HEK293 (cell line): ENCODE measurements at regions not wholly inside any gene's neighbourhood (a gene's known extent, or its start where the extent isn't known, plus 50 kb on each side); places are given as distances from the start of the nearest gene placed in this dataset.
"Not testable (repeated sequence)": the region's sequence is repeated elsewhere in the genome, so short reads cannot be mapped to it uniquely, and the experiment has no call there.

Source experiments
- CTCF ChIP-seq: fragments of 450-650 bp; formaldehyde crosslinking; IDR thresholded peaks from 2 replicates; pipeline ENCODE4 v1.5.1; 2016; ENCODE audit warnings: missing biosample characterization, missing genetic modification characterization
- REST ChIP-seq: fragments of 450-650 bp; formaldehyde crosslinking; IDR thresholded peaks from 2 replicates; pipeline ENCODE4 v1.5.1; 2016; ENCODE audit warnings: missing biosample characterization, missing genetic modification characterization
- TCF7L2 ChIP-seq: IDR thresholded peaks from 2 replicates; pipeline ENCODE4 v1.6.1; 2011; ENCODE audit warnings: low read depth, mild to moderate bottlenecking, inconsistent platforms, low read length, moderate library complexity, borderline replicate concordance
- ZBTB26 ChIP-seq: fragments of 450-650 bp; formaldehyde crosslinking; optimal IDR thresholded peaks from 2 replicates; pipeline ENCODE3; 2016; ENCODE audit warnings: missing biosample characterization, mild to moderate bottlenecking, missing genetic modification characterization
- ZBTB8A ChIP-seq: fragments of 450-650 bp; formaldehyde crosslinking; IDR thresholded peaks from 2 replicates; pipeline ENCODE4 v1.5.1; 2016; ENCODE audit warnings: missing biosample characterization, missing genetic modification characterization
- ZNF274 ChIP-seq, 2 experiments: fragments of 200-500 bp in 1 of 2; fragments of 450-650 bp in 1 of 2; sonication (Bioruptor generic) in 1 of 2; formaldehyde crosslinking in 1 of 2; IDR thresholded peaks; 2 replicates each; pipeline versions ENCODE4 v1.5.1 to v1.6.1; 2014 to 2016; ENCODE audit warnings: borderline replicate concordance in 1 of 2, inconsistent platforms in 1 of 2, low read length in 1 of 2, missing biosample characterization in 1 of 2, missing genetic modification characterization in 1 of 2
- ZNF549 ChIP-seq: fragments of 450-650 bp; IDR thresholded peaks from 2 replicates; pipeline ENCODE4 v1.5.1; 2018; ENCODE audit warnings: missing biosample characterization, missing genetic modification characterization, mild to moderate bottlenecking, inconsistent platforms, moderate library complexity
- TF ChIP-seq, protein P1 (sequence below): sonication (generic); formaldehyde crosslinking; IDR thresholded peaks from 2 replicates; pipeline ENCODE4 v1.8.1; 2022; ENCODE audit warnings: mild to moderate bottlenecking, moderate library complexity, missing genetic modification reagents

DNA sequence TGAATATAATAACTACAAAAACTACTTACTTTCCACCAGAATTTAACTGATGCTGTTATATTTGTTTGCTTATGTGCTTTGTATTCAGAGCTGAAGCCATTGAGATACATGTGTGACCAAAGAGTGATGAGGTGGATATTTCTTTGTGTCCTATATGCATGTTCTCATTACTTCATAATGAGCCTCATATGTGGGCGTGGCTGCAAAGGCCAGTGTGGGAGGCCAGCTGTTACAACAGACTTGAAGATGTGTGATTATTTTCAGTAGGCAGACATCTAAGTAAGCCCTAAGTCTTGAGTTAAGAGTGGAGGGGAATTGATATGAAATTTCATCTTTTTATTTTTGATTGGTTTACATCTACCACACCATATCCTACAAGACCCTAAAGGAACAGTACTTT, 163.3 kb upstream of the PRSS12 start:
- TF ChIP-seq REST (tag by site-specific recombination); ZBTB26; ZNF549 (tag by site-specific recombination); TCF7L2; CTCF (tag by site-specific recombination); ZNF274 (IDR thresholded peaks at IDR 0.05; ENCODE audit: low read length); ZNF274 (tag by site-specific recombination; IDR thresholded peaks at IDR 0.05; ENCODE audit: borderline replicate concordance); ZBTB8A: not testable (repeated sequence)
- TF ChIP-seq, protein P1, sequence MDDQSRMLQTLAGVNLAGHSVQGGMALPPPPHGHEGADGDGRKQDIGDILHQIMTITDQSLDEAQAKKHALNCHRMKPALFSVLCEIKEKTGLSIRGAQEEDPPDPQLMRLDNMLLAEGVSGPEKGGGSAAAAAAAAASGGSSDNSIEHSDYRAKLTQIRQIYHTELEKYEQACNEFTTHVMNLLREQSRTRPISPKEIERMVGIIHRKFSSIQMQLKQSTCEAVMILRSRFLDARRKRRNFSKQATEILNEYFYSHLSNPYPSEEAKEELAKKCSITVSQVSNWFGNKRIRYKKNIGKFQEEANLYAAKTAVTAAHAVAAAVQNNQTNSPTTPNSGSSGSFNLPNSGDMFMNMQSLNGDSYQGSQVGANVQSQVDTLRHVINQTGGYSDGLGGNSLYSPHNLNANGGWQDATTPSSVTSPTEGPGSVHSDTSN (CRISPR knock-in tag): not testable (repeated sequence)
